HG03460 (cell line): ENCODE measurements at regions not wholly inside any gene's neighbourhood (a gene's known extent, or its start where the extent isn't known, plus 50 kb on each side); places are given as distances from the start of the nearest gene placed in this dataset.

ENCODE experiments used
- ATAC-seq: cut with Tn5 transposase; IDR thresholded peaks from one replicate; pipeline ENCODE4 v1.9.1; 2021; ENCODE audit not compliant: unreplicated experiment

DNA sequence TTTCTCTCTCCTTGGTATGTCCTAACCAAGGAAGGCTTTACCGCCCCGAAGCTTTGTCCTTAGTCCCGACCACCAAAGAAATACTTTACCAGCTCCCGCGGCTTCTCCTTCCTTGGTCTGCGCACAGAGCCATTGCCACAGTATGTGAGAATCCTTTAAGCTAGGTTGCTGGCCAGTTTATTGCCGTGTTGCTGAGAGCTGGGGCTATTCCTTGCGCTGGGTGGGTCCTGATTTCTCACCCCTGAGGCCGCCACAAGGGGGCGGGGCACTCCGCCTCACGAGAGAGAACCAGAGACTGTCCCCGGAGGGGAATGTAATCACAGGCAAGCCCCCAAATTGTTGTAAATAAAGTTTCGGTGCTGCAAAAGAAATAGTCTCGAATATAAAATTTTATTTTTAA lies 331.0 kb upstream of the PCDH10 start:
- no peak for ATAC-seq

DNA sequence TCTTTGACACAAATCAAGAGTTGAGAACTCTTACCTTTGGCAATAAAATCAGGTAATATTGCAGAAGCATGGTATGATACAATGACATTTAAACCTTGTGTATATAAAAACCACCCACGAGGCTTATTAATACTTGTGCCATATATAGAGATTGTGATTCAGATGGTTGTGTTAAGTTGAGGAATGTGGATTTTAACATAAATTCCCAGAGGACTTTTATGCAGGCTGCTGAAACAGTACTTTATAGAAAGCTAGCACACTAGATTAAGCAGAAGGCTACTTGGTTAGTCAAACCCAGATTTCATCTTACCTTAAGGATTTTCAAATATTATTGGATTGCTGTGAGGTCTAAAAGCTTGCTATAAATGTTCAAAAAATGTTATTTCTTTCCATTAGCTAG lies 325.7 kb upstream of the PCDH10 start:
- no peak for ATAC-seq

DNA sequence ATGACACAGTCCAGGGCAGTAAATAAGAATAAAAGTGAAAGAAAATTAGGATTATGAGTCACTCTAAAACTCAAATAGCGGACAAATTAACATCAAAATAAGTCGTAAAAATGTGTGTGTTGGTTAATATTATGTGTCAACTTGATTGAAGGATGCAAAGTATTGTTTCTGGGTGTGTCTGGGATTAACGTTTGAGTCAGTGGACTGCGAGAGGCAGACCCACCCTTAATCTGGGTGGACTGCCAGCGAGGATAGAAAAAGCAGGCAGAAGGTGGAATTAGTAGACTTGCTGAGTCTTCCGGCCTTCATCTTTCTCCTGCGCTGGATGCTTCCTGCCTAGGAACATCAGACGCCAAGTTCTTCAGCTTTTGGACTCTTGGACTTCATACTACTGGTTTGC lies 324.3 kb upstream of the PCDH10 start:
- no peak for ATAC-seq

DNA sequence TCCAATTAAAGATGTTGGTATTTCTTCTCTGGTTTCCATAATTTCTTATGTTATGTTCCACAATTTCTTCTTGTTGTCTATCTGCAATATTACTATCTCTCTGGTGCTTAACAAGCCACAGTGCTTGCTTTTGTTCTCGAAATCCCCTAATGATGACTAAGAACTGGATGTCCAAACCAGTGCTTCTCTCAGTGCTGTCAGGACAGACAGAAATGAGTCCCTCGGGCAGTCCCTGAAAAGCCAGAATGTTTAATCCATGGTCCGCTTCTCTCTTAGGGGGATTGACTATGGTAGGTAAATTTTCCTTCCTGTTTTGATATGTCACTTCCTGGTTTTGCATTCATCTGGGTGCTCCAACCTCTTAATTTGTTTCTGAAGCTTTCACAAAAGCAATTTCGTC lies 321.6 kb upstream of the PCDH10 start:
- ATAC-seq, result peak; percentile 81

DNA sequence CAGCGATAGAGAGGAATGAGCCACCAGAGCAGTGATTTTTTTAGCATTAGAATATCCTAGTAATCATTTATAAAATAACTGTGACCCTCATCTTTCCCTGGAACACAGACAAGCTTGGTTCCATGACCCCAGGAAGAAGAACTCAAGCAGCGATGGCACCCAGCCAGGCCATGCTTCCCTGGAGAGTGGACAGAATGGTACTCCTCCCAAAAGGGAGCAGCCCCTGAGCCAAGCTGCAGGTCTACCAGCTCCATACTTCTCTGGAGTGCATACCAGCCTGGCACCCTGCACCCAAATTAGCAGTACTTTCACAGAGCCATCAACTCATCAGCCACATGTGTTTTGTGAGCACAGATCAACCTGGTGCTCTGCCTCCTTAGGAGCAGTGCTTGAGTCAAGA lies 310.9 kb upstream of the PCDH10 start:
- ATAC-seq, result no peak

DNA sequence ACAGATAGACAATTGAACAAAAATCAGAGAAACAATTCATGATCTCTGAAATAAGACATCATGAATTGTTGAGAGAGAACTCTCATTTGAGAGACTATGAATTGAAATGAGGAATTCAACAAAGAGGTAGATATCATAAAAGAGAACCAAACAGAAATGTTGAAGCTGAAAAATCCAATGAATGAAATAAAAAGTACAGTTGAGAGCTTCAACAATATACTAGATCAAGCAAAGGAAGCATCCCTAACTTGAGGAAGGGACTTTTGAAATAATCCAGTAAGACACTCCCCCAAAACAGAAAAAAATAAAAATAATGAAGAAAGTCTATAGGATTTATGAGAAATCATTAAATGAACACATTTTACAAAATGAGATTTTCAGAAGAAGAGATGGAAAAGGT lies 310.0 kb upstream of the PCDH10 start:
- ATAC-seq, result no peak

DNA sequence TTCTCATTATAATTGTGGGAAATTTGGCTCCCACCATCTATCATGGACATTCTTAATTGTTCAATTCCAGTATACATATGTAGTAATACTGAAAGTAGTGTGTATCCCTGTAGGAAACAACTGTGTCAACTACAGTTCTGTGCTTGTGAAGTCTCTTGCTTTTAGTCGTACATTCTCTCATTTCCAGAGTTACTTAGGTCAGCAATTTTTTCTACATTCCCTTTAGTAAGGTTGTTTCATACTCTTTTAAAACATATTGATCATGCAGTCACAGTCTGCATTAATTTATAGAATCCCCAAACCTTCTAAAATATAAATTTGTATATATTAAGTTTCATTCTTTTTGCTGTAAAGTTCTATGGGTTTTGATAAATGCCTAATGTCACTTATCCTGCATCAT lies 289.2 kb upstream of the PCDH10 start:
- no peak for ATAC-seq

DNA sequence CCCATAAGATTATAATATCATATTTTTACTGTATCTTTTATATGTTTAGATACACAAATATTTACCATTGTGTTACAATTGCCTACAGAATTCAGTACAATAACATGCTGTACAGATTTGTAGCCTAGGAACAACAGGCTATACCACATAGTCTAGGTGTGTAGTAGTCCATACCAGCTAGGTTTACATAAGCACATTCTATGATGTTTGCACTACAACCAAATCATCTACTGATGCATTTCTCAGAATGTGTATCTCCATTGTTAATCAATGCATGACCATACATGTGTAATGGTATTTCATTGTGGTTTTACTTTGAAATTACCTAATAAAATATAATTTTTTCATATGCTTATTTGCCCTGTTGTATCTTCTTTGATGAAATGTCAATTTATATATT lies 288.1 kb upstream of the PCDH10 start:
- no peak for ATAC-seq

DNA sequence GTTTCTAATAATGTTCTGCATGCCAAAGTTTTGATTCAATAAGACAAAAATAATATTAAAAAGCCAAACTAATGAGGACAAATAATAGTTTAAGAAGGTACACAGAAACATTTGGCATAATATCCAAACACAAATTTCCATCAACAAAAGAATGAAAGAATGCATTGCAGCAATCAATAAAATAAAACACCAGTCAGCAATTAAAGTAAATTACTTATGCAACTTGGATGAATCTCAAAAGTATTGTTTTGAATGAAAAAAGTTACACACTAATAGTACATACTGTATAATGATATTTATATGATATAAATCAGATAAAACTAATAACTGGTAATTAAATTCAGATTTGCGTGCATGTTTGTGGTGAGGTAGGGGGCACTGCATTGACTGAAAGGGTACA lies 285.5 kb upstream of the PCDH10 start:
- ATAC-seq, result no peak

DNA sequence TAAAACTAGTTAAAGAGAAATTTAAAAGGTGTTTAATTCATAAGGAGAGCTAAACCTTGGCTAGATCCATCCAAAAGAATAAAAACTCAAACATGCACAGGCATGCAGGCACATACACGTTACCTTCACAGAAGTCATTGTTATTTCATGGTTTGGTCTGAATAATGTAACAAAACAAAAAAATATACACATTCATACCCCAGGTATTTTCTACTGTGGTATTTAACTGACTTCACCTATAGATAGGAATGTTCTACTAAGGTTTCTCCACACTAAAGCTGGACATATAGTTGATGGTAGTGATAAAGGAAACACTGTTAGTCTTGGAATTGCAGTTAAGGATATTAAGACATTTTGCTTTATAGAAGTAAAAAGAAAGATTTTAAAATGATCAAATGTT lies 283.6 kb upstream of the PCDH10 start:
- ATAC-seq, result no peak

DNA sequence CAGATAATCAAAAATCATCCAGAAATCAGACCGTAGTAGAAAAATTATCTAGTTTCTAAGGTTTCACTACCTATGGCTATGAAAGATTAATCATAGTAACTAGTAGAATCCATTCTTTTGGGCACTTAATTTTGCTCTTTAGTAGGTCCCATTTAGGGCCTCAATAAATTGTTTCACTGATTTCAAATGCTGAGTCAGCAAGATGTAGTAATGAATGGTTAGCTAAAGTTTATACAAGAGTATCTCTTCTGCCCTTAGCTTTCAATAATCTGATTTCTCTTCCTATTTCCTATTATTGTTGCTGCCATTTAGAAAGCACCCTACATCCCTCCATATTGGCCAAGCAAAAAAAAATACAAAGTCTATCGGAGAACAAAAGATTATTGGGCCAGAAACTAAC lies 283.2 kb upstream of the PCDH10 start:
- ATAC-seq, result no peak

DNA sequence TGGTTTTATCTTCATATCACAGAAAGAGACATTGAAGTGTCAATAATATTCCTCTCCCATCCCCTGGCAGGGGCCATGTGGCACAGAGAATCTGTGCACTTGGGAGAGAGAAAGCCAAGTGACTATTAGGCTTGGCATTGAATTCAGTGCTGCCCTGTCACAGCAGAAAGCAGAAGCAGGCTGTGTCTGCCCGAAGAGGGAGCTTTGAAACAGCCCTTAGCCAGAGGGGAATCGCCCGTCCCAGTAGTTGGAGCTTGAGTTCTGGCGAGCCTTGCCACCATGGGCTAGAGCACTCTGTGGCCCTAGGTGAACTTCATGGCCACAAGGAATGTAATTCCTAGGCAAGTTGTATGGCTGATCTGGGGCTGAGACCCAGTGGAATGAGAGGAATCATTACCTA lies 282.5 kb upstream of the PCDH10 start:
- ATAC-seq, result no peak

DNA sequence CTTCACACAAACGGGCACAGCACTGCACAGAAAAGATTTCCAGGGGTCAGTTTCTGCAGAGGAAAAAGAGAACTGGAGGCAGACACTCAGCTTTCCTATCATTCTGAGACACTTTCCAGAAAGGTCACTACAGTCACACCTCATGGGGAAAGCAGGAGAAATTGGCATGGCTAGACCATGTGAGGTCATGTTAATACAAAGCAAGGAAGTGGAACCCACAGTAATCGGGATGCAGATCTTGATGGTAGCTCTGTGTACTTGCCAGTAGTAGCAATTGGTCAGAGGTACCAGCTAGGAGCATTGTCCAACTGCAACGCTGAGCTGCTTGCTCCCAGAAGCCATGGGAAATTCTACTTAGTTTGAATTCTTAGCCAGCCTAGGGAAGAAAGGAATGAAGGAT lies 255.3 kb upstream of the PCDH10 start:
- ATAC-seq, result no peak

DNA sequence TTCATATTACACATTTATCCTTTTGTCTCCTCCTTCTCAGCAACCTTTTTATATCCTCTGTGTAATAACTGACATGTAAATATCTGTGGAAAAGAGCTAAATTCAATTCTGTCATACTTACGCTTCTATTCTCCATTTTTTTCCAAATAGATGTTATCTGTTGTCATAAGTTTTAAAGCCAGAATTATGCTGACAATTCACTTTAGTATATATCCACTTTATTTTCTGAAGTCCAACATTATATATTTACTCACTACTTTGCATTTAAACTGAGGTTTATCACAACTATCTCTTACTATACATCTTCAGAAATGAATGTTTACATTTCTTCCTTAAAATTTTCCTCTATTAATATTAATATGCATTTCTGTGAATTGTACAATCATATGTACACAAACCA lies 247.9 kb upstream of the PCDH10 start:
- ATAC-seq, result no peak

DNA sequence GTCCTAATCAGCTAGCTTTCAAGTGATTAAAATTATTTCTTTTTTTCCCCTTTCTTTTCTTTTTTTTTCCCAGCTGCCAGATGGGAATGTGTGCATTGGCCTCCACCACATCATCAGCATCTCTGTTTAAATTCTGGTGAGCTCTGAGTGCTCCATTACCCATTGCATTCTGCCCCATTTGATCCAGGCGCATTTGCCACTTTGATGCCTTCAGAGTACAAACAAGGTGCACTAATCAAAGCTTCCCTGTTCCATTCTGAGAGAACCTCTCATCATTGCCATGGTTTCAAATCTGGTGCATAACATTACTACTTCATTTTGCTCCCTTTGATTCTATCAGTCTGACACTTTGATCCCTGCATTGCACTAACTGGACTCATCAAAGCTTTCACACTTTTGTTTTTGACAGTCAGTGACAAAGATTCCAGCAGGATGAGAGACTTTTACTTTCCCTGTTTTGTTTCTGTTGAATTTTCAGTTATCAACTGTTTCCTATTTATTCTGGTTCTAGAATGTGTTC lies 238.8 kb upstream of the PCDH10 start:
- no peak for ATAC-seq

DNA sequence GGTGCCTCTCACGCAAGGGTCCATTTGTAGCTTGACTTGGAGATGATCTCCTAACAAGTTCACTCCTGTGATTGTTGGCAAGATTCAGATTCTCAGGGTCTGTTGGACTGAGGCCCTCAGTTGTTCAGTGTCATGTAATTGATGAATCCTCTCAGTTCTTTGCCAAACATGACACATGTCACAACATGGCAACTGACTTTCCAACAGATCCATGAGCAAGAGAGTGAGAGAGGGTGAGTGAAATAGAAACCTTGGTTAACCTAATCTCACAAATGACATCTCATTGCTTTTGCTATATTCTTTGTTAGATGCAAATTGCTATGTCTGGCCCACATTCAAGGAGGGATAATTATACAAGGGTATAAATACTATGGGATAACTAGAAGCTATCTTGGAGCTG lies 231.0 kb upstream of the PCDH10 start:
- ATAC-seq, result no peak

DNA sequence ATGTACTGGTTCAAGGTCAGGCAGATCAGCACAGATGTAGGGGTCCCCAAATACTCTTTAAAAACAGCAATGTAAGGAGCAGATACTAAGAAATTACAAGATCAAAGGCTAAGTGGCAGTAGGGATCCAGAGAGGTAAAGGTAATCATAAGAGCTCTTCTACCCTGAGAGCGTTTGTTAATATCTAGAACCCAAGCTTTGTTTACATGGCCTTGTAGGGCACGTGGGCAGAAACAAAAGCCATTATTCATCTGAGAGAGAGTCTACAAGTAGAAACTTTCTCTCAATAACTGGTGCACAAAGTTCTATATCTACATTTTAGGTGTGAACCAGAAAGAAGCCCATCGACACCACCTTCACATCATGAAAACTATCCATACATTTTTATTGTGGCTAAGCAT lies 225.6 kb upstream of the PCDH10 start:
- ATAC-seq, result no peak

DNA sequence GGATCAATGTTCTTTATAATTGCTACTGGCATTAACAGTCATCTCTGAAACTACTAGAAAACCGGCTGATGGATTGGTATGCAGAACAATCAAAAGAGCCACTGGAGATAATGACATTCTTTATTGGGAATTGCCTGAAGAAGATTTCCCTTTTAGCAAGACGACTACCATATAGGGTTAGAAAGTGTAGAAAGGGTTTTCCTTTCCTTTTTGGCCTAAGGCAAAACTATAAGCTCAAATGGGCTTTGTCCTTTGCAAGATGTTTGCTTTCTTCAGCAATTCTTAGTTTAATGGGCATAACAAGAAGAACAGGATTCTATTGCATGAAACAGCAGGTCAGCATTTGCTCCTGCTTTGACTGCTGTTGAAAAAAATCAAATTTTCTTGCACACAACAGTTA lies 214.2 kb upstream of the PCDH10 start:
- no peak for ATAC-seq

DNA sequence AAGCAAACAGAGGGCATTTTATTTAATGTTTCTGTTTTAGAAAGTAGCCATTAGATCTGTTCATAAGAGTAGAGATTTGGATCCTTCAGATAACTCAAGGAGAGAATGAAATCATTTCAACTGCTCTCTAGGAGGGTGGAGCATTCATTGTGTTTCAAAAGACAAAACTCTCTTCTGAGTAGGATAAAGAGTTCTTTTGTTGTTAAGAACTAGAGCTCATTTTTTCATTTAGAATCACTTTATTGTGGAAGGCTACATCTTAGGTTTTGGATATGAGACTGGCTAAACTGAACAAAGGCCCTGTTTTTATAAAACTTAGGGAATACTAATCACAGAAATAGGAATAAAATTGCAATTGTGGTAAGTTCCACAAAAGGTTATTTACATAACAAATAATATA lies 193.9 kb upstream of the PCDH10 start:
- ATAC-seq, result no peak

DNA sequence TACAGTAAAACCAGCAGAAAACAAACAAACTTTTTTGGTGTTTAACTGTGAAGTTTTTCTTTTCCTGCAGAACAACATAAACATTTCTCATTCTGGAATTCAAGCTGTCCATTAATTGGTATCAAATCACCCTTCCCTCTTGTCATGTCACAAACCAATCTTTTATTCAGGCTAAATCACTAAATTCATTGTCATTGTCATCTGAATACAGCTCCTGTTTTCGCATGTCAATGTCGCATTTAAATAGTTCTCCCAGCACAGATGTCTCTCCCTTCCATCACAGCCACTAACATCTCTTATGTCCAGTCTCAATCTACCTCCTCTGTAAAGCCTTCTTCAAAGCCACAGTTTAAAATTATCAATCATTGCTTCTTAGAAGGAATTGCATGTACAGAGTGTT lies 192.1 kb upstream of the PCDH10 start:
- ATAC-seq, result no peak

DNA sequence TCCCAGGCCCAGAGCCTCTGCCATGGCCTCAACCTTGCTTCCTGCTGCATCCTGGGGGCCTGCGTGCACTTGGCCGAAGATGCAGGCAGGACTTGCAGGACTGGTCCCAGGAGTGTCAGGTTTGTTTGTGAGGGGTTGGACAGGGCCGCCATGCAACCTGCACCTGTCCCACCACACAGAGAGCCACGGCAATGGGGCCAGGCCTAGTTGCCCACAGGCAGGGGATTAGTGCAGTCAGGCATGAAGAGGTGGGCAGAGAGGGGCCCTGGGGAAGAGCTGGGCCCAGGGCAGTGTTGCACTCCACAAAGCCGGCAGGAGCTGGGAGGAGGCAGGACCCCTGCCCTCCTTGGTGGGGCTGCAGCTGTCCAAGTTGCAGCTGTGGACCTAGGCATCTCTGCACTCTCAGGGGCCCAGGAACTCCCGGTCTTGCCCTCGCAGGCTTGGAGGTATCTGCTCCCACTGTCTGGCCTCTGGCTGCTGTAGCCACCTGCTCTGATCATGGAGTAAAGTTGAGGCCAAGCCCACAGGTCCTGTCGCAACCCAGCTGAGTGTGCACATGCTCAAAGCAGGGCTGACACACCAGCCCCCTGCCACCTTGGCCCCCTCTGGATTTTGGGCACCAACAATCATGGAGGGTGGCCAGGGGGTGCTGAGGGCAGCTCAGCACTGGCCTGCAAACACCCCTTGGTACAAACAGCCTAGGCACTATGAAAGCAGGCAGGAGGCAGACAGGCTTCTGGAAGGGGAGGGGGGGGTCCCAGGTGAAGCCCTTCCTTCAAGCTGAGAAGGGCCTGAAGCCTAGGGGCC lies 190.4 kb upstream of the PCDH10 start:
- ATAC-seq, result no peak

DNA sequence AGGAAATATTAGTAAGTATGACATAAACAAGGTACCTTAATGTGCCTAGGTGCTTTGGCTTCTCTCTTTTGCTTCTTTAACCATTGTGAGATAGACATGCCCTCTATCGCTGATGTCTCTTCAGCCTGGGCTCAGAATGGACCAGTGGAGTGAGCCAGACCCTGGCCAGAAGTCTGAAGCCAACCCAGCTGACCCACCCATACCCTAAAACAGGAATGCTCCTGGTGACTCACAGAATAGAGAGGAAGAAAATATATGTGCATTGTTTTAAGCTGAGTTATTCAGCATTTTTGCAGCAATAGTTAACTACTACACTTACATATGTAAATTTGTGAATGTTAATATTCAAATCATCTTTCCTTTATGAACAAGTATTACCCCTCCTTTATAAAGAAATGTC lies 167.5 kb upstream of the PCDH10 start:
- no peak for ATAC-seq

DNA sequence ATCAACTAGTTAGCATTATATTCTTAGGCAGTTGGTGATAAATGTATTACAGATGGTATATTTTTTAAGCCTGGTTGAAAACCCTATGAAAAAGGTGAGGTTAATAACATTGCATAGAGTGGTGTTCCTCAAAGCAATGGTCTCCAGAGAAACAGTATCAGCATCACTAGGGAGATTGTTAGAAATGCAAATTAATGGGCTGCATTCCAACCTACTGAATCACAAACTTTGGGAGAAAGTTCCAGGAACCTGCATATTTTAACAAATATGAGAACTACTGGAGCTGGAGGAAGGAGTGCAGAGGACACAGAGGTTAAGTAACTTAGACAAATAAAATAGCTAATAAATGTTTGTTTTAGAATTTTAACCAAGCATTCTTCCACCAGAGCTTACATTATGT lies 166.9 kb upstream of the PCDH10 start:
- ATAC-seq, result no peak
